ENCODE measurements at regions not wholly inside any gene's neighbourhood (a gene's known extent, or its start where the extent isn't known, plus 50 kb on each side); places are given as distances from the start of the nearest gene placed in this dataset.

- Histone ChIP-seq H2AFZ (replicated peaks) (no peak overlapping the region), H3F3A (ENCODE audit: low read depth) (no peaks in the 10 kb centered on the region), H3K4me1 (peaks cover 7% of the 10 kb centered on the region), H3K9ac (no peak overlapping the region), H3K27me3 (no peaks in the 10 kb centered on the region), H3K27ac (no peak overlapping the region), H4K20me1 (ENCODE audit: low read depth) (no peaks in the 10 kb centered on the region), H3K4me2 (no peak overlapping the region), H3K4me3 (no peak overlapping the region), H3K79me2 (ENCODE audit: low read depth) (no peaks in the 10 kb centered on the region), H3K36me3 (no peaks in the 10 kb centered on the region), H3K9me3 (ENCODE audit: low read depth) (no peaks in the 10 kb centered on the region)
- Mint-ChIP-seq H3K27me3 (ENCODE audit: insufficient read depth, low read depth) (no peaks in the 10 kb centered on the region), H3K4me1 (no peaks in the 10 kb centered on the region), H3K4me3 (no peak overlapping the region), H3K36me3 (no peaks in the 10 kb centered on the region), H3K9me3 (no peaks in the 10 kb centered on the region), H3K27ac (no peak overlapping the region)
- TF ChIP-seq EZH2 (IDR thresholded peaks at IDR 0.05) (no peak), EZH2phosphoT487 (IDR thresholded peaks at IDR 0.05) (no peak)
- TF ChIP-seq, protein P1, sequence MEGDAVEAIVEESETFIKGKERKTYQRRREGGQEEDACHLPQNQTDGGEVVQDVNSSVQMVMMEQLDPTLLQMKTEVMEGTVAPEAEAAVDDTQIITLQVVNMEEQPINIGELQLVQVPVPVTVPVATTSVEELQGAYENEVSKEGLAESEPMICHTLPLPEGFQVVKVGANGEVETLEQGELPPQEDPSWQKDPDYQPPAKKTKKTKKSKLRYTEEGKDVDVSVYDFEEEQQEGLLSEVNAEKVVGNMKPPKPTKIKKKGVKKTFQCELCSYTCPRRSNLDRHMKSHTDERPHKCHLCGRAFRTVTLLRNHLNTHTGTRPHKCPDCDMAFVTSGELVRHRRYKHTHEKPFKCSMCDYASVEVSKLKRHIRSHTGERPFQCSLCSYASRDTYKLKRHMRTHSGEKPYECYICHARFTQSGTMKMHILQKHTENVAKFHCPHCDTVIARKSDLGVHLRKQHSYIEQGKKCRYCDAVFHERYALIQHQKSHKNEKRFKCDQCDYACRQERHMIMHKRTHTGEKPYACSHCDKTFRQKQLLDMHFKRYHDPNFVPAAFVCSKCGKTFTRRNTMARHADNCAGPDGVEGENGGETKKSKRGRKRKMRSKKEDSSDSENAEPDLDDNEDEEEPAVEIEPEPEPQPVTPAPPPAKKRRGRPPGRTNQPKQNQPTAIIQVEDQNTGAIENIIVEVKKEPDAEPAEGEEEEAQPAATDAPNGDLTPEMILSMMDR (IDR thresholded peaks at IDR 0.05): no peak
- no peak for DNase-seq (ENCODE audit: low spot score)
These were observed 567.4 kb downstream of the MED13L start for GRCh38 chr12:115710104-115710564.

- TF ChIP-seq, protein P1 (IDR thresholded peaks at IDR 0.05): no peak
- TF ChIP-seq EZH2phosphoT487 (IDR thresholded peaks at IDR 0.05) (no peak), EZH2 (IDR thresholded peaks at IDR 0.05) (no peak)
- H3K36me3 ChIP-seq: no peaks in the 10 kb centered on the region
- H3K27me3 ChIP-seq: no peaks in the 10 kb centered on the region
- no peaks in the 10 kb centered on the region for H3K9me3 ChIP-seq (ENCODE audit: low read depth)
- Mint-ChIP-seq H3K4me3 (no peak overlapping the region), H3K27ac (no peak overlapping the region), H3K27me3 (ENCODE audit: insufficient read depth, low read depth) (no peaks in the 10 kb centered on the region), H3K9me3 (no peaks in the 10 kb centered on the region), H3K36me3 (no peaks in the 10 kb centered on the region), H3K4me1 (no peaks in the 10 kb centered on the region)
- no peak overlapping the region for H3K27ac ChIP-seq
- no peak overlapping the region for H3K9ac ChIP-seq
- peaks cover 7% of the 10 kb centered on the region for H3K4me1 ChIP-seq
- no peaks in the 10 kb centered on the region for H3F3A ChIP-seq (ENCODE audit: low read depth)
- no peak overlapping the region for H3K4me2 ChIP-seq
- H2AFZ ChIP-seq (replicated peaks): no peak overlapping the region
- no peak overlapping the region for H3K4me3 ChIP-seq
- no peaks in the 10 kb centered on the region for H4K20me1 ChIP-seq (ENCODE audit: low read depth)
- no peaks in the 10 kb centered on the region for H3K79me2 ChIP-seq (ENCODE audit: low read depth)
- no peak for DNase-seq (ENCODE audit: low spot score)
These were observed 567.9 kb downstream of the MED13L start for GRCh38 chr12:115709540-115710011.

GRCh38 chr12:115708801-115709200 lies 568.7 kb downstream of the MED13L start:
- no peak for DNase-seq (ENCODE audit: low spot score)
- no peaks in the 10 kb centered on the region for H3K36me3 ChIP-seq
- Mint-ChIP-seq H3K4me3 (no peak overlapping the region), H3K4me1 (no peaks in the 10 kb centered on the region), H3K27ac (no peak overlapping the region), H3K27me3 (ENCODE audit: insufficient read depth, low read depth) (no peaks in the 10 kb centered on the region), H3K36me3 (no peaks in the 10 kb centered on the region), H3K9me3 (no peaks in the 10 kb centered on the region)
- H3K27me3 ChIP-seq: no peaks in the 10 kb centered on the region
- H3K4me2 ChIP-seq: no peak overlapping the region
- no peaks in the 10 kb centered on the region for H3K79me2 ChIP-seq (ENCODE audit: low read depth)
- no peaks in the 10 kb centered on the region for H4K20me1 ChIP-seq (ENCODE audit: low read depth)
- H3F3A ChIP-seq (ENCODE audit: low read depth): no peaks in the 10 kb centered on the region
- H3K9me3 ChIP-seq (ENCODE audit: low read depth): no peaks in the 10 kb centered on the region
- no peak overlapping the region for H3K4me3 ChIP-seq
- H3K9ac ChIP-seq: no peak overlapping the region
- no peak overlapping the region for H2AFZ ChIP-seq (replicated peaks)
- TF ChIP-seq, protein P1 (IDR thresholded peaks at IDR 0.05): no peak
- TF ChIP-seq EZH2phosphoT487 (IDR thresholded peaks at IDR 0.05) (no peak), EZH2 (IDR thresholded peaks at IDR 0.05) (no peak)
- no peak overlapping the region for H3K27ac ChIP-seq
- peaks cover under 1% of the 10 kb centered on the region for H3K4me1 ChIP-seq
